GM21447 (cell line): ENCODE measurements at regions not wholly inside any gene's neighbourhood (a gene's known extent, or its start where the extent isn't known, plus 50 kb on each side); places are given as distances from the start of the nearest gene placed in this dataset.
"Not testable (repeated sequence)": the region's sequence is repeated elsewhere in the genome, so short reads cannot be mapped to it uniquely, and the experiment has no call there.

Source experiments
- ATAC-seq: cut with Tn5 transposase; IDR thresholded peaks from one replicate; pipeline ENCODE4 v1.9.1; 2021; ENCODE audit not compliant: unreplicated experiment

DNA sequence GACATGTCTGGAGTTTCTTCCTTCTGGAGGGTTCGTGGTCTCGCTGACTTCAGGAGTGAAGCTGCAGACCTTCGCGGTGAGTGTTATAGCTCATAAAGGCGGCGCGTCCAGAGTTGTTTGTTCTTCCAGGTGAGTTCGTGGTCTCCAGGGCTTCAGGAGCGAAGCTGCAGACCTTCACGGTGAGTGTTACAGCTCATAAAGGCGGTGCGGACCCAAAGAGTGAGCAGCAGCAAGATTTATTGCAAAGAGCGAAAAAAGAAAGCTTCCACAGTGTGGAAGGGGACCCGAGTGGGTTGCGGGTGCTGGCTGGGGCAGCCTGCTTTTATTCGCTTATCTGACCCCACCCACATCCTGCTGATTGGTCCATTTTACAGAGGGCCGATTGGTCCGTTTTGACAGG lies 784.2 kb upstream of the FBXO33 start:
- ATAC-seq: not testable (repeated sequence)

DNA sequence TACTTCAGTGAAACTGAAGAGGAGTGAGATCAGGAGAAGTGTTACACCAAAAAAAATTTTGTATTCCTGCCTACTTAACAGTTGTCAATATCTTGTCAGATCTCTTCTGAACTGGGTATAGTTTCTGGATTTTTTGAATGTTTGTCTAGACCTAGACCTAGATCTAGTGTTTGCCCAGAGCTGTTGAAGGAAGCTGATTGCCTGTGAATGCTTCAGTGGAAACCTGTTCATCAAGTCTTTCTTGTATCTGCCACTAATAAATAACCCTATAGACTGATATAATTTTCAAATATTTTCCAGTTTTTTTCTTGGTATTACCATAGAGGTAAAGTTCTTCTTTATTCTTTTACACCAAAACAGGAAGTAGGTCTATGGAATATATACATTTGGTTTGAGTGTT lies 781.5 kb upstream of the FBXO33 start:
- ATAC-seq: no peak

DNA sequence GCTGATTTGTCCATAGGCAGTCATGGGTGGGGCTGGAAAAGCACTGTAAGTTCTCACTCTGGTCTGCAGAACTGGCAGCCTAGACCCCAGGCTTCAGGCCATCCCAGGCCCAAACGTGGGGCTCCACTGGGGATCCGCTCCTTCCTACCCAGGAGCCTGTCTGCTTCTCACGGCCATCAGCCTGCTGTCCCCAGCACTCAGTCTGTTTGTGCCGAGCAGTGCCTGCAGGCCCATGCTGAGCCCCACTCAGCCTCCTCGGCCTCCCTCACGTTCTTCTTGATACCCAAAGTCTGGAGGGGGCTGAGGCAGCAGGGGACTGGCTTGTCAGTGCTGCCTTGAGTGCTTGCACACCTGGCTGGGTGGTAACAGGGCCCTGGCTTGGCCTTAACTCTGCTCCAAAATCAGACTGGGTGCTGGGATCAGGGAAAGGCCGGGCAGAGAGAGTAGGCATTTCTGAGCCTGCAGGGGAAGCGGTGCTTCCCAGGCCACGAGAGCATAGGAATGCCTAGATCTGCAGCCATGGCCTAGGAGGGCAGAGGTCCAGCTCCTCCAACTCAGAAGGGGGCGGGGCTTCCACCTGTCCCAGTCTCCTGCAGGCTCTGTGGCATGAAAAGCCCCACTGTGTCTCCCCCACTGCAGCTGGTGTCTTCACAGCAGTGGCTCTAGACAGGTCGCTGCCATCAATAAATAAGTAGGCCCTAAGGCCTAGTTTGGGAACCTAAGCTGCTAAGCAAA lies 772.4 kb upstream of the FBXO33 start:
- ATAC-seq: no peak

DNA sequence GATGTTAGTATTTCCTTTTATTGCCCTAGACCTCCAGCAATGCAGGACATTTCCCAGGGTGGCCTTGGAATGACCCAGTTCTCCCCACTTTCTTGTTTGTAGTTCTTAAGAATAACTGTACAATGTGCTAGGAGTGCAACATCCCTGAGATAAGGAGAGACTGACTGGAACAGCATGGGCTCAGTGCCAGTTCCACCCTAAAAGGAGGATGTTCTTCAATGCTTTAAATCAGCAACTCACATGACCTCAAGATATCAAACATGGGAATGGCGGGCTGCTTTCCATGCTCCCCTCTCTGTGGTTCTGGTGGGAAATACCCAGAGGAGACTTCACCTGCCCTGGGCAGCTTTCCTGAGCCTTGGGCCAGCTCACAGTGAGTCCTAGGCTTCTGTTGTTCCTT lies 766.9 kb upstream of the FBXO33 start:
- ATAC-seq: no peak

DNA sequence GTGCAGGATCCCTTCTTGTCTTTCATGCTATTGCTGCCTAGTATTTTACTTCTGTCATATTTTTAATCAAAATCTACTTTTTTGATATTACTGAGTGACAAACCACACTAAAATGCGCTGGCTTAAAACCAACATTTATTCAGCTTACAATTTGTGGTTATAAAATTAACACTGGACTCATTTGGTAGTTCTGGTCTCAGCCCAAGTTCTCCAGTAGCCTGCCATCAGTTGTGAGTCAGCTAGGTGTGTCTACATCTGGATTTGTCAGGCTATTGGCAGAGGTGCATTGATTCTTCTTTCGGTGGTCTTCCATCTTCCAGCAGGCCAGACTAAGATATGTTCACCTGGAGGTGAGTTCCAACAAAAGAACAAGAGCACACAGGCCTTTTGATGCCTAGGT lies 765.1 kb upstream of the FBXO33 start:
- ATAC-seq: no peak

DNA sequence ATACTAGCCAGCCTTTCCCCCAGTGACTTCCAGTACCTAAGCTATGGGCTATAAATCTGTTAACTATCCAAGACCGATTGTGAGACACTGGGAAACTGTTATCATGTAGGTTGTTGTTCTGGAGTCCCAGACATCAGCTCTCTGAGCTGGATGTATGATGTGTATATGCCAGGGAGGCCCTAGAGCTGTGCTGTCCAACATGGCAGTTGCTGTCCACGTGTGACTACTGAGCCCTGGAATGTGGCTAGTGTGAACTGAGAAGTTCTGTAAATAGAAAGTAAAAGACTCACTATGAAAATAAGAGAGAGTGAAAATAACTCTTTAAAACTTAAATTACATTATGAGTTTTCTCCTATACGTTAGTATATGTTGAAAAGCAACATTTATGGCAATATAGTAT lies 755.8 kb upstream of the FBXO33 start:
- no peak for ATAC-seq

DNA sequence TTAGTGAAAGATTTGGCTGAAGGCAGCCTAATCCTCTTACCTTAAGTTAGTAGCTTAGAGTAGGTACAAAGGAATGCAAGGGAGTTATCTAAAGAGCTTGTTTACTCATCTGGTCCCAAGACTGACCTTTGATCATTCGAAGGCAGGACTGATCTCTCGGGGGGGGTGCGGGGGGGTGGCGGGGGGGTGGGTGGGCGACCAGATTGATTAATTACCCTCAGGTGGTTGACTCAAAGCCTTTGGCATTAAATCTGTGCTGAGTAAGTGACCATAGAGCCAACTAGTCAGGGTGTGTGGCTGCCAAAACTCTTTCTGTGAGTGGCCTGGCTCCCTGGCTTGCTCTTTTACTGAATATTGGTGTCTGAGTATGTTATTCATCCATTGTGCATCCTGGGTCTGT lies 731.9 kb upstream of the FBXO33 start:
- ATAC-seq: no peak

DNA sequence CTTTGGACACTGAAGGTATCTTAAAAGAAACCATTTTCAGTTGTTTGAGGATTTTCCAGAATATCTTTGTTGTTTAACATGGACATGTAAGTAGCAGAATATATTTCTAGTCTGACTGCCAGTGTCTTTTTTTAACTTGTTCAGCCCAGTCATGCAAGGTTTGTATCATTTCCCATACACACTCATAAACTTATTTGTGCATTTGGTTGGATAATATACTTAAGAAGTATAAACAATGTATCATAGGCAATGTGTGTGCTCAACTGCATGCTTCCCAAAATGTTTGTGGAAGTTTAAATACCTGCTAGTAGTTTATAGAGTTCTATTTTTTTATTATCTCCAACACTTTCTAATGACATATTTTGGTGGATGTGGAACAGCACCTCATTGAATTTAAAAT lies 707.4 kb upstream of the FBXO33 start:
- ATAC-seq: no peak

DNA sequence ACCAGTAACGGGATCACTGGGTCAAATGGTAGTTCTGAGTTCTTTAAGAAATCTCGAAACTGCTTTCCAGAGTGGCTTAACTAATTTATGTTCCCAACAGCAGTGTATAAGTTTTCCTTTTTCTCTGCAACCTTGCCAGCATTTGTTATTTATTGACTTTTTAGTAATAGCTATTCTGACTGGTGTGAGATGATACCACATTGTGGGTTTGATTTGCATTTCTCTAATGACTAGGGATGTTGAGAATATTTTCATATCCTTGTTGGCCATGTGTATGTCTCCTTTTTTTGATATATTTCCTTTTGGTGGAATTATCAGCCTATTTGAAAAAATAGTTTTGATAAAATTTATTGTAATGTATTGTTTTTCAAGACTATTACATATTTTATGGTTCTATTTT lies 701.2 kb upstream of the FBXO33 start:
- ATAC-seq: no peak

DNA sequence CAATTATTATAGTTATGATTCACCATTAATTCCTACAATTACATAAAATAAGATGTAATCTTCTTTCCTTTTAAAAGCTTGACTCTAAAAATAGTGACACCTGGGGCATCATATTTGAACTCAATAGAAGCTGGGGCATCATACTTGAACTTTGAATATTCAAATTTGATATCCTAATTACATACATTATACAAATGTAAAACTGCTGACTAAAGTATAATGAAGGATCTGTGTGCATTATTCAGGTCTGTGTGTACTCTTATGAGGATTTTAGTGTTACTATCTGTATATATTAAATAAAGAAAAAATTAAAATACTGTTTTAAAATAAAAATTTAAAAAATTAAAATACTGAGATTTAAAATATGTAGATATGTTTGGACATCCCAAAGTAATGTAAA lies 696.9 kb upstream of the FBXO33 start:
- no peak for ATAC-seq

DNA sequence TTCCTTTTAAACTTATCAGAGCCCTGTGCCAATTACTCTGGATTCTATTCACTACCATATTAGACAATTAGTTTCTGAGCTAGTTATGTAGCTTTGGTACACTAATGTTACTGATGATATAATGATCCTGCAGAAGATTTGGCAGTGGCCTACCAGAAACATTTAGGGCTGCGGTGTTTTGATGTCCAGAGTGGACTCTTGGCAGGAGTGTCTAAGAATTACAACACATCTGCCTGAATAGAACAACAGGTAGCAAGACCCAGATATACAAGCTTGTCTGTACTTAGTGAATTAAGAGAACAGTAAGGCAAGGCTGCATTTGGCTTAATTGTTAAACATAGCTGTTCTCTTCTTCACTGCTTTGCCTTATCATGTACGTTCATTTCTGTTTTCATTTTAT lies 691.6 kb upstream of the FBXO33 start:
- ATAC-seq: no peak

DNA sequence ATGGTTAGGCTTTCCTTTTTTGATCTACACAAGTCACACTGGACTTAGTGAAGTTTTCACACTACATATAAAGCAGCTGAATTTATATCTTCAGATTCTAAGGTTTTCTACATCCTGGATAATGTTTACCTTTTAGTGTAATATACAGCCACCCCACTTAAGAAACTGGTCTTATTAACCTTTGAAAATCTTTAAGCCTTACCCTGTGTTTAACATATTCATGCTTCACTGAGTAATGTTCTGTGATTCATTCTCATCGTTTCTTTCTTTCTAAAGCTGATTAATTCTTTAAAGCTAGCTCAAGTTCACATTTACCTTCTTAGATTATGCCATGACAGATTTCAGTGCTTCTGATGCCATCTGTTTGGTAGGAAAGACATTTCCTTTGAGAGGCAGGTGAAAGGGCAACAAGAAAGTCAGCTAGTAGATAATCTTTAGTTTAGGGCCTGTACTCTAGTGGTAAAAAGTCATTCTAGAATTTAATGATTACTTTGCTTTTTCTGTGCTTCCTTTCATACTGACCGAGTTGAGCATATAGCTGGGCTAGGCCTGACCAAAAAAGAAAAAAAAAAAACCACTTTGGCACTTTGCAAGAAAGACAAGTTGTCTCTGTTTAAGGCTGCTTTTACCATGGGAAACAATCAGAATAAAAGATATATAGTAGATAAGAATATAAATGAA lies 690.9 kb upstream of the FBXO33 start:
- no peak for ATAC-seq

DNA sequence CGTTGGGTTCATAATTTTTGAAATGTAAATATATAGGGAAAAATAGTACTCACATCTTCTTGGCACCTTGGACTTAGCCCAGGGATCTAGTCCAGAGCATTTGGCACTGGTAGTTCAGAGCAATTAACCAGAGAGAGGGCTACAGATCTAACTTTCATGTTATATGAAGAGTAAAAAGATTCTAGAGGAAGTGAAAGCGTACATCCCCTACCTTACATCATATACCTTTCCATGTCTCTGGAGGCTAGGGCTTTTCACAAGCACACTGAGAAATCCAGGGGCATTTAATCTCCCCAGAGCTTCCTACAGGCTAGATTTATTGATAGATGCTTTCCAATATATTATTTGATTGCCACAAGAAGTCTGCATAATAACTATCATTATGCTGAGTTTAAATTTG lies 687.5 kb upstream of the FBXO33 start:
- no peak for ATAC-seq

DNA sequence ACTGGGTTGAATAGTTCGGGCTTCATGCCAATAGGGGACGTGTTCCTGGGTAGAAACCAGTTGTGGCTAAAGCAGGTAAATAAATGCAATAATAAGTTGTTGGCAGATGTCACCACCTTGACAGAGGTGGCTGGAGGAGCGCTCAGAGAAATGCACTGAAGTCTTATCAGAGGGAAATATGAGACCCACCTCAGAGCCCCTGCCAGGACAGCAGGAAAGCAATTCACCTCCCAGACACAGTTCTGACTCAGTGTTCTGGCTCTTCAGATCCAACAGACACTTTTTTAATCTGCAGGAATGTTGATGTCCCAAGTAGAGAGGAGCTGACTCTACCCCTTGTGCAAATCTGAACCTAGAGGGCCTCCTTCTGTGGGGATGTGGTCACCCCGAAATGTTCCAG lies 687.1 kb upstream of the FBXO33 start:
- no peak for ATAC-seq

DNA sequence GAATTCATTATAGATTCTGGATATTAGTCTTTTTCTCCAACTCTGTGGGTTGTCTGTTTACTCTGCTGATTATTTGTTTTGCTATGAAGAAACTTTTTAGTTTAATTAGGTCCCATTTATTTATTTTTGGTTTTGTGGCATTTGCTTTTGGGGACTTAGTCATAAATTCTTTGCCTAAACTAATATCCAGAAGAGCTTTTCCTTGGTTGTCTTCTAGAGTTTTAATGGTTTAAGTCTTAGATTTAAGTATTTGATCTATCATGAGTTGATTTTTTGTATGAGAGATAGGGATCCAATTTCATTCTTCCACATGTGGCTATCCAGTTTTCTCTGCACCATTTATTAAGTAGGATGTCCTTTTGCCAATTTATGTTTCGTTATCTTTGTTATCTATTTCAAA lies 683.4 kb upstream of the FBXO33 start:
- no peak for ATAC-seq

DNA sequence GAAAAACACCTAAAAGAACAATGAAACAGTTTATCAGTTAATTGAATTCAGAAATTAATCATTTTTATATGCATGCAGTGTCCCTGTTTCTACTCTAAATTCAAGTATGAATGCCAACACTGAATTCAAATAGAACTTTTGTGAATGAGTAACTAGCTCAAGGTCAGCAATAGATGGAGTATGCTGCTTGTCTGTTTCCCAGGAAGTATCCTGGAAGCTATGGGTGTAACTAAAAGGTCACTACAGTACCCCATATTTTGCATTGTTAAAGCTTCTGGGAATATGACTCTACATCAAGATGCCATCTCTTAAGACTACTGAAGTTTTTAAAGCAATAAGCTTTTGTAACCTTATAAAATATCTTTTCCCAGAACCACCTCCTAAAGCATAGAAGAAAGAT lies 681.4 kb upstream of the FBXO33 start:
- ATAC-seq: no peak

DNA sequence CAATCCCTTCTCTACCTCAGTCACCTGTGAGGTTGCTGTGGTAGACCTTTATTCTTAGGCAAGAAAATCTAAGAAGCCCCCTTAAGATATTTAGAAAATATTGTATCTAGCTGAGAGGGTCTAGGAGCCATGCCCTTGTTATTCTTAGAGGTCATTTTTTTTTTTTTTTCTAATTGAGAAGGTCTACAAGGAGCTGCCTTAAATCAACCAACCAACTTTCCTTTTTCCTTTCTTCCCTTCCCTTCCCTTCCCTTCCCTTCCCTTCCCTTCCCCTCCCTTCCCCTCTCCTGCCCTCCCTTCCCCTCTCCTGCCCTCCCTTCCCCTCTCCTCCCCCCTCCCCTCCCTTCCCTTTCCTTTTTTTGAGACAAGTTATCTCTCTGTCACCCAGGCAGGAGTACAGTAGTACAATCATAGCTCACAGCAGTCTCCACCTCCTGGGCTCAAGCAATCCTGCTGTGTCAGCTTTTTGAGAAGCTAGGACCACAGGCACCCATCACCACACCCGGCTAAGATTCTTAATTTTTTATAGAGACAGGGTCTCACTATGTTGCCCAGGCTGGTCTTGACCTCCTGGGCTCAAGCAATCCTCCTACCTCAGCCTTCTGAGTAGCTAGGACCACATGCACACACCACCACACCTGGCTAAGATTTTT lies 668.4 kb upstream of the FBXO33 start:
- ATAC-seq: no peak

DNA sequence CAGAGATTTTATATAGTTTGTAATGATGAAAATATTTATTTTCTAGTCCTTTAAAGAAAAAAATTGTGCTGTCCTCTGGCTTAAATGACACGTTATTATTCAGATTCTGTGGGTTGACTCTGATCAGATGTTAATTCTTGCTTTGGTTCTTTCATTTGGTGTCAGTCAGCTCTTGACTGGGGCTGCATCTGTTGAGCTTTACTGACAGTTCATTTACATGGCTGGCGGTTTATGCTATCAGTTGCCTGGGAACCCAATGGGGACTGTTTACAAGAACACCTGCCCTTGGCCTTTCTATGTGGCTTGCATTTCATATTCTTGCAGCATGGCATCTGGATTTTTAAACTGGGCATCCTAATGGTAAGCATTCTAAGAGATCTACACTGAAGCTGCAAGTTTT lies 667.1 kb upstream of the FBXO33 start:
- ATAC-seq: no peak

DNA sequence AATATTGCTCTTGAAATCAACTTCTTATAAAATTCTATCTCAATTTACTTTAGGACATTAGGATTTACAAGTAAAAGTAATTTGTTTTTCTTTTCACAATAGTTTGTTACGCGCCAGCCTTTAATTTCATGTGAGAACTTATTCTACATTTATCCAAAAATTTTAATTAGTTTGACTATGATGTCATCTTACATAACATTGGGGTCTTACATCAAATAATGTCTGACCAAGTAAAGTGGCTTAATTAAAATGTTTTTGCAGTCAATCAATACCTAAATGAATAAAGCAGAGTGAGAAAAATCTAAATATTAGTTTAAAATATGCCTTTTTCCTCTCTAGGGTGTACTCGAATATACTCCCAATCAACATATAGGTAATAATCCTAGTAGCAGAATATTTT lies 666.2 kb upstream of the FBXO33 start:
- no peak for ATAC-seq

DNA sequence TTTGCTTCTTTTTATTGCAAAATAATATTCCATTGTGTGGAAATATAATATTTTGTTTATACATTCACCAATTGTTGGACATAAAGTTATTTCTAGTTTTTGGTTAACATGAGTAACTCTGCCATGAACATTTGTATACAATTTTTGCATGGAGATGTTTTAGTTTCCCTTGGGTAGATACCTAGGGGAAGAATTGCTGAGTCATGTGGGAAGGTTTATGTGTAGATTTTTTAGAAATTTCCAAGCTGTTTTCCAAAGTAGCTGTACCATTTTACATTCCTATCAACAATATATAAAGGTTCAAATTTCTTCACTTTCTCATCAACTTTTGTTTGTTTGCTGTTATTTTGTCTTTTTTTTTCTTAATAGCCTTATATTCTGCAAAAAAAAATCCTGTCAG lies 664.7 kb upstream of the FBXO33 start:
- ATAC-seq: no peak

DNA sequence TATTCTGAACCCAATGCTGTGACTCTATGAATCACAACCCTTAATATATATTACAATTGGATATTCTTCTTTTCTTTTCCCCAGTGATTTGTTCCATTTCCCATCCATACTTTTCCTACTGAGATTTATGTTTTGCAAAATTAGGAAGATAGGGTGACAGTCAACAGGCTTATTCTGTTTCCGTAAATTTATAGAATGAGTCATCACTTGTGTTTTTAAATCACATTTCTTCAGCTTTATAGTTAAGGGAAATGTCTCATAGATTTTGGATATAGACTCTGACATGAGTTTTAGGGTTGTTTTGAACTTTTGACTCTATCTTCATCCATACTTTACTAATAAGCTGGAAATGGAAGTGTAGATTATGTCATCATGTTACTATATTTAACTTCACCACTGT lies 661.6 kb upstream of the FBXO33 start:
- no peak for ATAC-seq

DNA sequence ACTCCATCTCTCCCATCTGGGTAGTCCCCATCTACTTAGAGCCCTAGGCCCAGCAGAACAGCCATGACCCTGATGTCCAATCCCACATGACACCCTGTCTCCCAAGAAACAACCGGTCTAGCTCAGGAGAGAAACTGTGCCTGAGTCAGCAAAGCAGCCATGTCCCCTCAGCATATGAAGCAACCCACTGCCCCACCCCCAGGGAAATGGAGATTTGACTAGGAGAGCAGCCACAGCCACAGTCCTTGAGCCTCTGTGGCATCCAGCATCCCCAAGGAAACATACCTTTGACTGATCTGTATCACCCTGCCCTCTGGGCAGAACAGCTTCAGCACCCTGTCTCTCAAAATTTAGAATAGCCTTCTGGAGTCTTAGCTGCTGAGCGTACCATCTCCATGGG lies 641.9 kb upstream of the FBXO33 start:
- ATAC-seq: no peak
